ENCODE measurements at regions not wholly inside any gene's neighbourhood (a gene's known extent, or its start where the extent isn't known, plus 50 kb on each side); places are given as distances from the start of the nearest gene placed in this dataset.

DNA sequence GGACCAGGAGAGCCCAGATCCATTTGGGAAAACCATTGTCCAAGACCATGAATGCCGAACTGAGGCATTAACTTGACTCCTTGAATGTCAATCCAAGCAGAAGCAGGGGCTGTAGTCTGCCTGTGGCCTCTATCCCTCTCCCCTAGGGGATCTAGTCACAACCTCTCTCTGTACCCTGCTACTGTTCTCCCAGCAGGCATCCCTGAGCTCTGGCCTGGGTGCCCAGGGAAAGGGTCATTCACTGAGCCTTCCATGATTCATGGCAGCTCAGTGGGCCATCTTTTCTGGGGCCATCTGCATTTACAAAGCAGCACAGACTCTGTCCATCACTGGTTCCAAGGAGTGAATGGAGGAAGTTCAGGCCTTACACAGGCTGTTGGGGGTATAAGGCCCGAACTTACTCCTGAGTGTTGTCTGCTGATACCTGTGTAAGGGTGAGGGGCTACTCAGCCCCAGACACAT, 151.8 kb downstream of the ZFP36L2 start:
- Histone ChIP-seq H3K4me2 (ENCODE audit: low read length) (no peak overlapping the region), H3K4me1 (ENCODE audit: low read length) (no peaks in the 10 kb centered on the region), H3K27ac (ENCODE audit: low read length) (no peak overlapping the region), H3K36me3 (replicated peaks; ENCODE audit: low read depth, low read length) (no peaks in the 10 kb centered on the region), H2AFZ (ENCODE audit: low read depth, low read length) (no peak overlapping the region), H3K79me2 (ENCODE audit: low read length) (no peaks in the 10 kb centered on the region), H4K20me1 (ENCODE audit: insufficient read depth, low read length) (no peaks in the 10 kb centered on the region), H3K4me3 (ENCODE audit: low read length) (no peak overlapping the region), H3K27me3 (ENCODE audit: low read depth, low read length) (no peaks in the 10 kb centered on the region), H3K9me3 (ENCODE audit: insufficient read depth, low read length) (no peaks in the 10 kb centered on the region), H3K9ac (ENCODE audit: low read length) (no peak overlapping the region)
- TF ChIP-seq EZH2phosphoT487 (IDR thresholded peaks at IDR 0.05; ENCODE audit: low read depth) = no peak
- TF ChIP-seq, protein P1, sequence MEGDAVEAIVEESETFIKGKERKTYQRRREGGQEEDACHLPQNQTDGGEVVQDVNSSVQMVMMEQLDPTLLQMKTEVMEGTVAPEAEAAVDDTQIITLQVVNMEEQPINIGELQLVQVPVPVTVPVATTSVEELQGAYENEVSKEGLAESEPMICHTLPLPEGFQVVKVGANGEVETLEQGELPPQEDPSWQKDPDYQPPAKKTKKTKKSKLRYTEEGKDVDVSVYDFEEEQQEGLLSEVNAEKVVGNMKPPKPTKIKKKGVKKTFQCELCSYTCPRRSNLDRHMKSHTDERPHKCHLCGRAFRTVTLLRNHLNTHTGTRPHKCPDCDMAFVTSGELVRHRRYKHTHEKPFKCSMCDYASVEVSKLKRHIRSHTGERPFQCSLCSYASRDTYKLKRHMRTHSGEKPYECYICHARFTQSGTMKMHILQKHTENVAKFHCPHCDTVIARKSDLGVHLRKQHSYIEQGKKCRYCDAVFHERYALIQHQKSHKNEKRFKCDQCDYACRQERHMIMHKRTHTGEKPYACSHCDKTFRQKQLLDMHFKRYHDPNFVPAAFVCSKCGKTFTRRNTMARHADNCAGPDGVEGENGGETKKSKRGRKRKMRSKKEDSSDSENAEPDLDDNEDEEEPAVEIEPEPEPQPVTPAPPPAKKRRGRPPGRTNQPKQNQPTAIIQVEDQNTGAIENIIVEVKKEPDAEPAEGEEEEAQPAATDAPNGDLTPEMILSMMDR (IDR thresholded peaks at IDR 0.05; ENCODE audit: low read depth, low read length) = no peak

DNA sequence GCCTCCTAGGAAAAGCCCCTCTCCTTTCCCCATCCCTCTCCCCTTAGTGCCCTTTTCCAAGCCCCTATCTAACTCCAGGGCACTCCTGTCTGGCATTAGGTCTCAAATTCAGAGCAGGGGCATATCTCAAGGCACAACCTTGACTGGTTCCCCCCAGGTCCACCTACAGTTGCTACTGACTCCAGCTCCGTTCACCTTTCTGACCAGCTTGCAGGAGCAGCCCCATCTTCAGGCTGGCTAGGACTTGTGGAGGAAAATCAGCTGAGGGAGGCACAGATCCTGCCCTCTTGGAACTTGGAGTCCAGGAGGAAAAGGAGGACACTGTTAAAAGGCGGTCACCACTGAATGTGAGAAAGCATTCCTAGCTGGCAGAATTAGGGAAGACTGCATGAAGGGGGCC, 152.4 kb downstream of the ZFP36L2 start:
- Histone ChIP-seq H2AFZ (ENCODE audit: low read depth, low read length) (no peak overlapping the region), H3K36me3 (replicated peaks; ENCODE audit: low read depth, low read length) (no peaks in the 10 kb centered on the region), H3K27me3 (ENCODE audit: low read depth, low read length) (no peaks in the 10 kb centered on the region), H3K27ac (ENCODE audit: low read length) (no peak overlapping the region), H3K9ac (ENCODE audit: low read length) (no peak overlapping the region), H3K4me2 (ENCODE audit: low read length) (no peak overlapping the region), H3K9me3 (ENCODE audit: insufficient read depth, low read length) (no peaks in the 10 kb centered on the region), H3K4me1 (ENCODE audit: low read length) (no peaks in the 10 kb centered on the region), H4K20me1 (ENCODE audit: insufficient read depth, low read length) (no peaks in the 10 kb centered on the region), H3K4me3 (ENCODE audit: low read length) (no peak overlapping the region), H3K79me2 (ENCODE audit: low read length) (no peaks in the 10 kb centered on the region)
- TF ChIP-seq EZH2phosphoT487 (IDR thresholded peaks at IDR 0.05; ENCODE audit: low read depth) = no peak
- TF ChIP-seq, protein P1 (IDR thresholded peaks at IDR 0.05; ENCODE audit: low read depth, low read length) = no peak

DNA sequence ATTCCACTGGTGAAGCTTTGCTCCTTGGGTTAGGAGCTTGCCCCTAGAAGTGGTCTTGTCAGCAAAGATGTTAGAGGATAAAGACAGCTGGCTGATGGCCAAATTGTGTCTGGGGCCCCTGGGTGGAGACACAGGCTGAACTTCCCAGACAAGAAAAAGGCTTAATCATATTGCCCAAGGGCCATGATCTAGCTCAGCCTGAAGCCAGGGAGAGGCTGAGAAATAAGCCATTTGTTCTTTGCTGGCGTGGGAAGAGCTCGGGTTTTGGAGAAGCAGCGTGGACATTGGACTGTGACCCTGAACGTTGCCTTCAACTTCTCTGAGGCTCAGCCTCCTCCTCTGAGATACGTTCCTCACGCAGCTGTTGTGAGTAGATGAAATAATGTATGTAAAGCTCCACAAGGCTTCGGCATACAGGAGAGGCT, 153.0 kb downstream of the ZFP36L2 start:
- Histone ChIP-seq H3K4me1 (ENCODE audit: low read length) (no peaks in the 10 kb centered on the region), H3K9me3 (ENCODE audit: insufficient read depth, low read length) (no peaks in the 10 kb centered on the region), H2AFZ (ENCODE audit: low read depth, low read length) (no peak overlapping the region), H3K9ac (ENCODE audit: low read length) (no peak overlapping the region), H3K4me3 (ENCODE audit: low read length) (no peak overlapping the region), H3K27me3 (ENCODE audit: low read depth, low read length) (no peaks in the 10 kb centered on the region), H4K20me1 (ENCODE audit: insufficient read depth, low read length) (no peaks in the 10 kb centered on the region), H3K36me3 (replicated peaks; ENCODE audit: low read depth, low read length) (no peaks in the 10 kb centered on the region), H3K4me2 (ENCODE audit: low read length) (no peak overlapping the region), H3K79me2 (ENCODE audit: low read length) (no peaks in the 10 kb centered on the region), H3K27ac (ENCODE audit: low read length) (no peak overlapping the region)
- no peak for TF ChIP-seq EZH2phosphoT487 (IDR thresholded peaks at IDR 0.05; ENCODE audit: low read depth)

DNA sequence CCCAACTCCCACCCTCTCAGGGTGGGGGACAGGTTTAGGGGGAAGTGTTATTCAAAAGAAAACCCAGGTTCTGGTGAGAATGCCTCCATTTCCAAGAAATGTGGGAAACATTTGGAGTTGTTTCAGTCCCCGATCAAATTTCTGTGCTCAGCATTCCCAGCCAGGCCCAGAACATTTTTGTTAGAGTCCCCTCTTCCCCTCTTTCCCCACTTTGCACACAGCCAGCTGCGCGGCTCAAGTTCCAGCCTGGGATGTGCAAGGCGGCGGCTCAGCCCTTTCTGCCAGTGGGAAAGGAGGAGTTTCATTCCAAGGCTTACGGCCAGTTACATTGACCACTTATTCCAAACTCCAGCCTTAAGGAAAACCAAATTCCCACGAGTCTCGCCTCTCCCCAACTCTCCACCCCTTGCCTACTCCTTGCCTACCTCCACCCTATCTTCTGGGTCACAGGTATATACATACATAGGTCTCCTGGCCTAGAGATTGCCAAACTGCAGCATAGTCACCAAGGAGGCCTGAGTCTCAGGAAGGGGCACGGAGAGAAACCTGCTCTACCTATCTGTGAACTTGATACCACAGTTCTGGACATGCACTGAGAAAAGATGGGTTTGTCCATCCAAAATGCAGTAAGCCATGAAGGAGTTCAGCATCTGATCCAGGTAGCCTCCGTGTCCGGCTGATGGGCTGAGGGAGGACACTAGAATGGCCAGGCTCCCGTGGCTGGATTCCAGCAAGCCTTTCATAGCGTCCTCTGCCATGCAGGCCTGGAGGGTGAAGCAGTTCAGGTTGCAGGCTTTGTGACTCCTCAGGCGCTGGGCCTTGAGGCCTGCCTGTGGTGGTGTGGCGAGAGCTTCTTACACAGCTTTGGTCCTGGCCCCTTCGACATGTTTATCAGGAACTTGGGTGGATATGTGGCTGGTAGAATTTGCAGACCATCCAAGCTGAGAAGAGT, 154.5 kb downstream of the ZFP36L2 start:
- Histone ChIP-seq H2AFZ (ENCODE audit: low read depth, low read length) (no peak overlapping the region), H3K9me3 (ENCODE audit: insufficient read depth, low read length) (no peaks in the 10 kb centered on the region), H3K4me1 (ENCODE audit: low read length) (no peaks in the 10 kb centered on the region), H3K4me3 (ENCODE audit: low read length) (no peak overlapping the region), H3K4me2 (ENCODE audit: low read length) (no peak overlapping the region), H3K79me2 (ENCODE audit: low read length) (no peaks in the 10 kb centered on the region), H4K20me1 (ENCODE audit: insufficient read depth, low read length) (no peaks in the 10 kb centered on the region), H3K27ac (ENCODE audit: low read length) (no peak overlapping the region), H3K27me3 (ENCODE audit: low read depth, low read length) (no peaks in the 10 kb centered on the region), H3K36me3 (replicated peaks; ENCODE audit: low read depth, low read length) (no peaks in the 10 kb centered on the region), H3K9ac (ENCODE audit: low read length) (no peak overlapping the region)
- no peak for TF ChIP-seq EZH2phosphoT487 (IDR thresholded peaks at IDR 0.05; ENCODE audit: low read depth)
- TF ChIP-seq, protein P1 (IDR thresholded peaks at IDR 0.05; ENCODE audit: low read depth, low read length) = no peak
